ENCODE measurements at regions not wholly inside any gene's neighbourhood (a gene's known extent, or its start where the extent isn't known, plus 50 kb on each side); places are given as distances from the start of the nearest gene placed in this dataset.

DNA sequence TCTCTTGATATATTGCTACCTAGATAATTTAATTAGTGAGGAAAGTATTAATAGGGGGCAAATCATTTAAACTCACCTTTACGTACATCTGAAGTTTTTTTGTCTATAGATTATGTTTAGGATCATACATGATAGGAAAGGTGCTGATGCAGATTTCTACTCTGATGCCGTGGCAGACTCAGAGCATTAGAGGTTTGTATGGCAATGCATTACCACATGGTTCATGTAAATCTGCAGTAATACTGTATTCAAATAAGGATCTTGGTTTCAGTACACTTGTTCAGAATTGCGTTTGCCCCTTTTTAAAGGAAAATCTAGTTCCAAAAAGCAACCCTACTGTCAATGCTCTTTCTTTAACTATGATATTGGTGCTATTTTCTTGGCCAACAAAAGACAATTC, 288.3 kb downstream of the PTPRC start:
- no peaks in the 10 kb centered on the region for H3K9me3 ChIP-seq
- no peak for DNase-seq
- H3K36me3 ChIP-seq = no peaks in the 10 kb centered on the region; the same call in 1 of the 2 replicates
- H3K4me1 ChIP-seq = peaks cover 5% of the 10 kb centered on the region
- no peak for TF ChIP-seq CTCF (IDR thresholded peaks at IDR 0.05; ENCODE audit: low read depth, low read length)
- H3K27me3 ChIP-seq = no peaks in the 10 kb centered on the region
- no peak overlapping the region for H3K4me3 ChIP-seq (ENCODE audit: low read depth, low read length)

GRCh38 chr1:198929111-198929604, 290.3 kb downstream of the PTPRC start:
- Histone ChIP-seq H3K27me3 (no peaks in the 10 kb centered on the region), H3K36me3 (no peaks in the 10 kb centered on the region), H3K9me3 (no peaks in the 10 kb centered on the region), H3K4me1 (peaks cover 5% of the 10 kb centered on the region), H3K4me3 (ENCODE audit: low read depth, low read length) (peak overlapping the region; percentile 47)
- no peak for TF ChIP-seq CTCF (IDR thresholded peaks at IDR 0.05; ENCODE audit: low read depth, low read length)
- DNase-seq = no peak

GRCh38 chr1:198929961-198930599, 291.2 kb downstream of the PTPRC start:
- TF ChIP-seq CTCF (IDR thresholded peaks at IDR 0.05; ENCODE audit: low read depth, low read length) = no peak
- peaks cover 5% of the 10 kb centered on the region for H3K4me1 ChIP-seq
- H3K9me3 ChIP-seq = no peaks in the 10 kb centered on the region
- H3K36me3 ChIP-seq = no peaks in the 10 kb centered on the region
- DNase-seq = no peak
- H3K4me3 ChIP-seq (ENCODE audit: low read depth, low read length) = peak overlapping the region; percentile 47
- no peaks in the 10 kb centered on the region for H3K27me3 ChIP-seq

DNA sequence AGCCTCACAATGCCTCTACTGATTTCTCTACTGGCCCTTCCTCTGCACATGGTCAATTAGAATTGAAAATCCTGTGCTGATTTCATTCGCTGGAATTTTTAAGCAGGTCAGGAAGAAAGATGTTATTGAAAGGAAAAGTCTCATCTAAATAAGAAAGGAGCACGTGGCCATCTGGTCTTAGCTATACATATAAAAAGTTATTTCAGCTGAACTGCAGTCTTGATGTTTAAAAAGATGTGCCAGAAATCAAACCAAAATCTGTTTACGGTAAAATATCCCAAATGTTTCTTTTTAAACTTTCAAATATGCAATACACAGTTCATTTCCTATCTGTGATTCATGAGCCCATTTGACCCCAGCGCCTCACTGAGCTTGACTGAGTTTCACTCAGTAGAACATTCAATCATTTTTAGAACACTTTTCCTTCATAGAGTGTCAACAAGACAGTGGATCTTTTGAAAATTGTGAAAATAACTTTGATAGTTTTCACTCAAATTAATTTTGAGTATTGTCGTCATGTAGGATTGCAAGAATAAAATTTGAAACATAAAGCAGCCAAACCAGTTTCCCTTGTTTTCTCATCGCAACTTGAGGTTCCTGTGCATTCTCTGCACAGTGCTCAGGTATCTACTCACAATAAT, 293.6 kb downstream of the PTPRC start:
- H3K27me3 ChIP-seq = no peaks in the 10 kb centered on the region
- DNase-seq = no peak
- no peak overlapping the region for H3K4me3 ChIP-seq (ENCODE audit: low read depth, low read length)
- no peak for TF ChIP-seq CTCF (IDR thresholded peaks at IDR 0.05; ENCODE audit: low read depth, low read length)
- H3K36me3 ChIP-seq = no peaks in the 10 kb centered on the region
- no peaks in the 10 kb centered on the region for H3K9me3 ChIP-seq
- no peaks in the 10 kb centered on the region; the same call in 1 of the 2 replicates for H3K4me1 ChIP-seq

GRCh38 chr1:198933515-198934222, 294.8 kb downstream of the PTPRC start:
- DNase-seq = no peak
- TF ChIP-seq CTCF (IDR thresholded peaks at IDR 0.05; ENCODE audit: low read depth, low read length) = no peak
- Histone ChIP-seq H3K9me3 (no peaks in the 10 kb centered on the region), H3K4me3 (ENCODE audit: low read depth, low read length) (peak overlapping the region; percentile 90), H3K4me1 (no peaks in the 10 kb centered on the region; the same call in 1 of the 2 replicates), H3K36me3 (no peaks in the 10 kb centered on the region), H3K27me3 (no peaks in the 10 kb centered on the region)

Data from BE2C (cell line).